ENCODE measurements at regions not wholly inside any gene's neighbourhood (a gene's known extent, or its start where the extent isn't known, plus 50 kb on each side); places are given as distances from the start of the nearest gene placed in this dataset.

DNA sequence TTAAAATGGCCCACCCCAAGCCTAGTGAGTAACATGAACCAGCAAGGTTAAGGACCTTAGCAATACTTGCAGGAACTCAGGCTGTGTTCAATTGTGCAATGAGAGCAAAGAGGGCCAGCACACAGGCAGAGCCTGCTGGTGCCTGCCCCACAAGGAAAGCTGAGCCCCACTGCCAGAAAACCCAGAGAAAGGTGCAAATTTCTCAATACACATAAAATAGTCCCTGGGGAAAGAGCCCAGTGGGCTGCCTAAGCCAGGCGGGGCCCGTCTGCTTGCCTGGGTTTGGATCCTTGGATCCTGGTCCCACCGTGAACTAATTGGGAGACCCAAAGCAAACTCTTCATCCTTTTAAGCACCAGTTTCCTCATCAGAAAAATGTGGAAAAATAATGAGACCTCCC lies 128.5 kb upstream of the CACNA1E start:
- Histone ChIP-seq H2AK9ac (replicated peaks; ENCODE audit: low read depth, low read length, poor library complexity) (no peak overlapping the region), H2BK5ac (ENCODE audit: low read depth, low read length, poor library complexity, severe bottlenecking) (no peak overlapping the region), H3K4me3 (ENCODE audit: insufficient read depth, low read depth, low read length) (no peak overlapping the region), H4K20me1 (ENCODE audit: insufficient read depth, low read length) (no peaks in the 10 kb centered on the region), H2AK5ac (ENCODE audit: low read depth, low read length) (no peak overlapping the region), H3K79me1 (ENCODE audit: low read depth in 1 of 2, low read length in 2 of 2) (no peaks in the 10 kb centered on the region), H3K27me3 (ENCODE audit: control insufficient read depth, insufficient read depth, low read length) (no peaks in the 10 kb centered on the region), H3K9me1 (ENCODE audit: insufficient read depth, low read length) (no peaks in the 10 kb centered on the region), H3K23ac (ENCODE audit: low read depth, low read length) (no peak overlapping the region), H2AFZ (replicated peaks; ENCODE audit: low read length, poor library complexity) (no peak overlapping the region), H2BK120ac (ENCODE audit: low read depth, low read length) (no peak overlapping the region), H4K8ac (ENCODE audit: low read depth in 2 of 2, low read length in 2 of 2) (no peak overlapping the region), H3K9me3 (ENCODE audit: control insufficient read depth, insufficient read depth, low read length) (no peaks in the 10 kb centered on the region), H3K4me1 (ENCODE audit: control insufficient read depth, insufficient read depth, low read length) (no peaks in the 10 kb centered on the region), H3K4me2 (ENCODE audit: low read depth, low read length) (no peak overlapping the region), H3K56ac (ENCODE audit: extremely low read depth, insufficient read depth, low read length) (no peak overlapping the region), H2BK20ac (ENCODE audit: low read depth, low read length) (no peak overlapping the region), H4K5ac (ENCODE audit: low read depth, low read length) (no peak overlapping the region), H2BK15ac (ENCODE audit: low read depth, low read length) (no peak overlapping the region), H4K91ac (ENCODE audit: insufficient read depth, low read depth, low read length) (no peak overlapping the region), H3K18ac (ENCODE audit: low read depth, low read length) (no peak overlapping the region), H3K36me3 (ENCODE audit: control insufficient read depth, insufficient read depth, low read length) (no peaks in the 10 kb centered on the region), H3K14ac (replicated peaks; ENCODE audit: low read depth, low read length) (no peak overlapping the region), H3K4ac (ENCODE audit: low read depth, low read length) (no peak overlapping the region), H3K9ac (ENCODE audit: low read depth, low read length) (no peak overlapping the region), H3K27ac (ENCODE audit: insufficient read depth, low read length) (no peak overlapping the region)
- ATAC-seq (ENCODE audit: low read depth): no peak
- in situ Hi-C loops (cut with MboI; ENCODE audit: low sequenced_read_pairs) (no loop called here), dilution Hi-C loops (cut with HindIII; ENCODE audit: low sequenced_read_pairs, unreplicated experiment) (no loop called here), intact Hi-C loops (cut with micrococcal nuclease) (no loop called here)
- POLR2A ChIA-PET (ENCODE audit: unreplicated experiment): no interaction called here
- no peak for DNase-seq
- CTCF ChIA-PET: no interaction called here
- no CpG with 5 or more reads among the region's 3 CpGs for WGBS, 2 experiments (ENCODE audit: extremely low coverage in 2 of 2, insufficient read length in 1 of 2)
- TF ChIP-seq RCOR1 (IDR thresholded peaks at IDR 0.05; ENCODE audit: insufficient replicate concordance, low read length): no peak
- TF ChIP-seq MXI1 (IDR thresholded peaks at IDR 0.05; ENCODE audit: borderline replicate concordance, low read depth, low read length): no peak
- TF ChIP-seq FOS (IDR thresholded peaks at IDR 0.05; ENCODE audit: low read depth, low read length): no peak
- no TSS peak for BruUV-seq (replicated peaks)

Data from IMR-90 (cell line).